Left hindlimb (tissue), 1 donor: ENCODE measurements at regions not wholly inside any gene's neighbourhood (a gene's known extent, or its start where the extent isn't known, plus 50 kb on each side); places are given as distances from the start of the nearest gene placed in this dataset.
"Not testable (repeated sequence)": the region's sequence is repeated elsewhere in the genome, so short reads cannot be mapped to it uniquely, and the experiment has no call there.

Experiments
- DNase-seq: peaks from one replicate; pipeline ENCODE4 v3.0.0-alpha.2; 2018

DNA sequence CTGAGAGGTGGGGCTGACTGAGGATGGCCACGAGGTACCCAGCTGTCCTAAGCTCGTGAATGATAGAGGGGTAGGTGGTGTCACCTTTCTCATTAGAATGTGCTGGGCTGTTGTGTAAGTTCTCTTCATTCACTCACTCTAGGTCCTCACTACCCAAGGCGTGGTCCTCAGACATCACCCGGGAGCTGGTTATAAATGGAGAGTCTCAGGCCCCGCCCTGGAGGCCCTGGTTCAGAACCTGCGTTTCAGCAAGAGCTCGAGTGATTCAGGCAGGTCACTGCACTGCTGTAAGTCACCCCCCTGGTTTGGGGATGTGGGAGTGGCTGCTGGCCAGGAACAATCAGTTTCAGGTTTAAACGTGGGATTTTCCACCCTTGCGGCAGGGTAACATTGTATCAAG, 139.8 kb downstream of the FOXL1 start:
- no peak for DNase-seq

DNA sequence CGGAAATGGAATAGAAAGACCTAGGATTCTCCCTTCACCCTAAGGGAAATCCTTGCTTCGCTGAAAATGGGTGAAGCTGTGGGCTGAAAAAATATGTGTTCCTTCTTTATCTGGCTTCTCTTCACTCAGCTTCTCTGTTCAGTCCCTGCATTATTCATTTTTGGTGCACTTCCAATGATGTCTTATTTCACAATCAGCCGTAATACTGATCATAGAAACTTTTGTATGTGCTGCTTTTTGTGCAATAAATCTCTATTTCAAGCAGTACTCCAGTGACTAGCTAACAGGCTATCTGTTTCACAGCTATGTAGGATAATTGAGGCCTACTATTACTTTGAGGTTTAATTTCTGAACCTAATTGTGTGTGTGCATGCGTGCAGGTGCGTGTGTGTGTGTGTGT, 144.6 kb downstream of the FOXL1 start:
- DNase-seq, result no peak

DNA sequence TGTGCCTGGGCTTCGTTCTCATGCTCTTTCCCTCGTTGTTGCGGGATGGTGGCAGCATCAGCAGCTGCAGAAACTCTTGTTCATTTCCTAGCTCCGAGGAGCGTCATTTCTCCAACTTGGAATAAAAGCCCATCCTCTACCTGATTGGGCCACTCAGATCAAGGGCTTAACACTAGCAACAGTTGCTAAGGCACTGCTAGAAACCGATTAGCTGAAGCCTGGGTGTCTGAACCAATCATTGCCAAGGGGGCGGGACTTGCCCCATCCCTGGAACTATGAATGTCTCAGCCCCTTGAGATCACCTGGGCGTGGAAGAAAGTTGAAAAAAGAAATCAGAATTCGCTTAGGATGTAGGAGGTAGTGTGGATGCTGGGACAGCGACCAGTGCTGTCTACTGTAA, 145.3 kb downstream of the FOXL1 start:
- DNase-seq, result no peak

DNA sequence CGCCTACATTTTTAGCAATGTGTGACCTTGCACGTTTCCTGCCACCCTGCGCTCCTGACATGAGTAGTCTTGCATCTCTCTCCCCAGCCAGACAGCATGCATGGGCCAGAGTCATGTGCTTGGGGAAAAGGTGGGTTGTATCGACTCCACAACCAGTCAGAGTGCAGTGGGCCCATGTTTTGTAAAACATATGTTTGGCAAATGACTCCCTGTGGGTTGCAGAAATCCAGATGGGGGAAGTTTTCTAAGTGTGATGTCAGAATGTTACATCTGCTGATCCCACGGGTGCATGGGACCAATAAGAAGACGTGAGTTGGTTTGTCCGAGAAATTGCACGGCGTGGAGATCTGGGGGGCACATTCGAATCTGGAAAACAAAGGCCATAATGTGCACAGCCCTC, 147.1 kb downstream of the FOXL1 start:
- no peak for DNase-seq

DNA sequence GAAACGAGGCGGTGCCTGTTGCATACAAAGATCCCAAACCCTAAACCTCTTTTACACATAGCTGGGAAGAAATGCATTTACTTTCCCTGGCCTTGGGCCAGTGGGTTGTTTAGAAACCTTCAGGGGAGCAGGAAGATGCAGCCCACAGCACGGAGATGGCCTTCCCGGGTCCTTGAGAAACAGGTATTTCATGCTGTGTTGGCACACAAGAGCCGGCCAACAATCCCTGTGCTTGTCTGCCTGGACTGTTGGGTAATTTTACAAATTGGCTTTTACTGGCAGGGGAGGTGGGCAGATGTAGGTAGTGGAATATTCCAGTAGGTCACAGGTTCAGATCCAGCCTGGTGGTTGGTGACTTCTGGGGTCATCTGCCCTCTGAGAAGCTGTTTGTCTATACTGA, 148.0 kb downstream of the FOXL1 start:
- no peak for DNase-seq

DNA sequence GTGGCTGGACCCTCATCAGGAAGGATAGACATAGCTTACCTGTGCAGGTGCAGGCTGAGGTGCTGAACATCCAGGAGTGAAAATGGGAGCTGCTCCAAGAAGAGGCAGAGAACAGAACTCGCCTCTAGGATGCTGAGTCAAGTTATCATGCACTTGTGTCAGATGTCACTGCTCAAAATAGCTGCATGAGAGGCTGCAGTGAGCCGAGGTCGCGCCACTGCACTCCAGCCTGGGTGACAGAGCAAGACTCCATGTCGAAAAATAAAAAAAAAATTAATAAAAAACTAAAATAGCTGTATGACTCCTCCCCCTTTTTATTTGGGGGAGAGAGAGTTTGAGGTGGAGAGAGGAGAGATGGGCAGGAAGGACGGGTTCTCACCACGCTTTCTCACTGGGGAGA, 148.8 kb downstream of the FOXL1 start:
- DNase-seq, result no peak

DNA sequence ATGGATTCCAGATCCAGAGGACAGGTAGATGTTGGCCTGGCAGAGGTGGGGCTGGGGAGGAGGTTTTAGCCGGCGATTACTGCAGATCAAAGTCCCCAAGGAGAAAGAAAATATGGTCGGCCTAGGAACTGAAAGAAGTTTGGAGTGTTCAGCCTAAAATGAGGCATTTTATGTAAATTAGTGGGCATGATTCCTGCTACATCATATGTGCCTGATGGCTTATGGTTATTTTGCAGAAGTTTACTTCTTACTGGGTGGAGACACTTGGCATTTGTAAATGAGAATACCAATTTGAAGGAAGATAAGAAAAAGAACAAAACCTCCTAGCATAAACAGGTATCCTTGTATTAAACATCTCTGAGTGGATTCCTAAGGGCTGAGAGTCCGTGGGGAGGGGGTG, 149.3 kb downstream of the FOXL1 start:
- DNase-seq, result no peak

DNA sequence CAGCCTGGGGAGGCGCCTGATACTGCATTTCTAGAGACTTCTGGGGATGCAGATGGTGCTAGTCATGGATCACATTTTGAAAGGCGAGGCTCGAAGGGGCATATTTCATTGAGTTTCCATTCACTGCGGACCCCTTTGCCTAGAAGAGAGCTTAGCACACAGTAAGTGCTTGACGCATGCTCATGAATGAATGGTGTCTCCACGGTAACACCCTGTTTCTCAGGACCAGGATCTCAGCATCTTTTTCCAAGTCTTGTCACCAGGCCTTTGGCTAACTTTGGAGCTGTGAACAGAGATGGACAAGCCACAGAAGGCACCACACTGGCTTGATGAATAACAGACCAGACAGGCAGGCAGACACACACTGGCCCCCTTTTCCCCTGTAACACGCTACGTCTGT, 151.3 kb downstream of the FOXL1 start:
- DNase-seq, result no peak

DNA sequence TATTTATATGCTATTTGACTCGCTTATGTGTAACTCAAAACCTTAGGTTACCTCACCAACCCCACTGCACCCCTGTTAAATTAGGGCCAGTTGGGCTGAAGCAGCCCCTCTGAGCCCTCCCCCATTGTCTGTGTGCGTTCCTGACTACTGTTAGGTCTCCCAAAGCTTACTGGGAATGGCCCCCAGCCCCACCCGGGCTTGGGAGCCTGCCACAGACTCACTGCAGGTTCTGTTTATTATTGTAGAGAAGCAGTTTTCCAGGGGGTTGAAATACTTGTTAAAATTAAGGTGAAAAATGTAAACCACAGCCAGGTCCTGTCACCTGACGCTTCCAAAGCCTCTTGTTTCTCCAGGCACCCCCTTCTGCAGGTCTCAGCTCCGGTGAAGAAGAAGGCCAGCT, 151.7 kb downstream of the FOXL1 start:
- DNase-seq, result no peak

DNA sequence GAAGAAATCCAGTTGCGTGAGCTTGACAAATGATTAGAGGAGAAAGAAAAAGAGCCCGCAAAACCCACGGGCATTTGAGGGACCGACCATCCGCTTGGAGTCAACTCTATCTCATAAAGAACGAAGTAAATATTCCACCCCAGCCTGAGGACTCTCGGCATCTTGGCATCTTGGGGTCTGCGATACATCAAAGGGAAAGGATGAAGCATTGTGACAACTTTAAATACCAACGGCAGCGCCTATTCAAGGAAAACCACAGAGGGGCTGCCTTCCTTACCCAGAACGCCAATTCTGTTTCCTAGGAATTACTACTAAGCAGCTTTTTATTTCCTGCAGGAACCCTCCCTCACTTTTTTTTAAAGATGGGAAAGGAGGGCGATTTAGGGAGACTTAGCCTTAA, 152.2 kb downstream of the FOXL1 start:
- no peak for DNase-seq

DNA sequence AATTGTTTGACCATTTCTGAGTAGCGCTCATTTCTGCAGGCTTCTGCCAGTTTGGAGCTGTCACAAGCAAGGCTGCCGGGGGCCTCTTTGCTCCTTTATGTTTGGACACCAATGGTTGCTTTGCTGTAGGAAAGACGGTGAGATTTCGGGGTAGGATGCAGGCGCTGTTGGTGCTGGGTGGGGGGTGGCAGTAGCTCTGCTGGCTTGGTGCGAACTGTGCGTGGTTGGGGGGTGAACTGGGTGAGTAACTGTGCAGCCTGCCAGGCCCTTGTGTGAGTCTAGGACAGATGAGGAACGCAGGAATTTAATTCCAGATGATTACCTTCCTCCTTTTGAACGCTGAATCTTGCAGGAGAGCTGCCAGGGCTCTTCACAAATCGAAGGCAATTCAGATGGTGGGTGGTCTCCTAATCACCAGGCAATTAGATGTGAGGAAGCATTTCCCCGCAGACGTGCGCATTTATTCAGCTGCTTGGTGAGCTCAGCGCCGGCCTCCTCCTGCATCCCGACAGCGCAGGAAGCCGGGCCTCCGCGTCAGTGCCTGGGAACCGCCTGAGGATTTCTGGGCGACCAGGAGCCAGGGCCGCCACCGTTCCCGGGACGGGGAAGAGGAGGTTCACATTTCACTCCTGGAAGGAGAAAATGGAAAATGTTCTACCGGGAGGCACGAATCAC, 154.4 kb downstream of the FOXL1 start:
- DNase-seq, result no peak

DNA sequence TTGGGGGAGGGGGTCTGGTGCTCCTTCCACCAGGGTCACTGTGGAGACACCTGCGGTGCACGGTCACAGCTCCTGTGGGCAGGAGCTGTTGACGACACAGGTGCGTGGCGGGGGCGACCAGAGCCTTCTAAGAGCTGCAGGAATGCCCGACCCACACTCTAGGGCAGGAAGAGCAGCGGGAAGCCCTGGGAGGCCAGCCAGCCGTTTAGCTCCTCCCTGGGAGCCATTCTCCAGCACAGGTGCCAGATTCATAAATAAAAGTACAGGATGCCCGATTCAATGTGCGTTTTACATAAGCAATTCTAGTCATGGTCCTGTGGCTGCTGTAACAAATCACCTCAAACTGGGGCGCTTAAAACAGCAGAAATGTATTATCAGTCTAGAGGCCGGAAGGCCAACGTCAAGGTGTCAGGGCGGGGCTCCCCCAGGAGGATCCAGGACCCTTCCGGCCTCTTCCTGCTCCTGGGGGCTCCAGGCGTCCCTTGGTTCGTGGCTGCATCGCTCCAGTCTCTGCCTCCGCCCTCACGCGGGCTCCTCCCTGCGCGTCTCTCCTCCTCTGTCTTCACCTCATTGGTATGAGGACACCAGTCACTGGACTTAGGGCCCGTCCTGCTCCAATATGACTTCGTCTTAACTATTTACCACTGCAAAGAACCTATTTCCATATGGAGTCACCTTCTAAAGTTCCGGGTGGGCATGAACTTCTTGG, 155.4 kb downstream of the FOXL1 start:
- DNase-seq, result no peak

DNA sequence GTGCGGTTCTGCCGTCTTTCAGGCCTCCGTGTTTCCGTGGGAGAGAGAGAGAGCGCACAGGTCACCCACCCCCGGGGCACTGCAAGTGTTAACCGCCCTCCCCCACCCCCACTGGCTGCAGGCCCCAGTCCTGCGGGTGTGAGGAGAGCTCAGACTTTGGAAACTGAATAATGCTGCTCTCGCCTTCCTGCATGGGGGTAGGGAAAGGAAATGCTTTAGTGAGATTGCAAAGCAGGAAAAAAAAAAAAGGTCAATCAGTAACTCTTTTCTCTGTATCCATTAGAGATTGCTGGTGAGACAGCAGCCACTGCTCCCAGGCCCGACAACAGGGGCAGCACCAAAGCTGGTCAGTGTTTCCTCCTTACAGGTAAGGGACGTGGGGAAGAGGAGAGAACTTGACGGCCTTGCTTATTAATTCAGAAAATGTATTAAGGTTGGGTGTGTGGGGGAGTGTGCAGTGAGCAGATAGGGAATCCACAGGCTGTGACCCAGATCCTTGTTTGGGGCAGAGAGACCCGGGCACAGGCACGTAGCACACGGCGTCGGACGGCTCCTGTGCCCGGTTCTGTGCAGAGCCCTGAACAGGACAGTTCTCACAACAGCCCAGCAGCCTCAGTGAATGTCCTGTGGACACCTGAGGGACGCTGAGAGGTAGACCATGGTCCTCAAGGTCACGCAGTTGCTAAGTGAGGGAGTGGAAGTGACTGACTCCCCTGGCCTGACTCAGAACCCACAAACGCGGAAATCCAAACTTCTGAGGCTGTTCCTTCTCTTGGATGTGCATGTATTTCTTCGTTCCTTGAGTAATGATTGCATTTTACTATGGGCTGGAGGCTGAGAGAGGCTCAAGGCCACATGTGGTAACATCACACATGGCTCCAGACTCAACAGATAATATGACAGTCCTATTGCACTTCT, 156.5 kb downstream of the FOXL1 start:
- no peak for DNase-seq

DNA sequence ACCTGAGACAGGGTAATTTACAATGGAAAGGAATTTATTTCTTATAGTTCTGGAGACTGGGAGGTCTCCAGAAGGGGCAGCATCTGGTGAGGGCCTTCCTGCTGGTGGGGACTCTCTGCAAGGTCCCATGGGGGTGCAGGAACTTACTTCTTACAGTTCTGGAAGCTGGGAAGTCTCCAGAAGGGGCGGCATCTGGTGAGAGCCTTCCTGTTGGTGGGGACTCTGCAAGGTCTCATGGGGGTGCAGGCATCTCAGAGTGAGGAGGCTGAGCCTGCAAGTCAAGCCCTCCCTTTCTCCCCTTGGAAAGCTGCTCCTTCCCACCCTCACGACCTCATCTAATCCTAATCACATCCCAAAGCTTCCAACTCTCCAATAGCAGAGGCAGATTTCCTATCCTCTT, 157.4 kb downstream of the FOXL1 start:
- no peak for DNase-seq

DNA sequence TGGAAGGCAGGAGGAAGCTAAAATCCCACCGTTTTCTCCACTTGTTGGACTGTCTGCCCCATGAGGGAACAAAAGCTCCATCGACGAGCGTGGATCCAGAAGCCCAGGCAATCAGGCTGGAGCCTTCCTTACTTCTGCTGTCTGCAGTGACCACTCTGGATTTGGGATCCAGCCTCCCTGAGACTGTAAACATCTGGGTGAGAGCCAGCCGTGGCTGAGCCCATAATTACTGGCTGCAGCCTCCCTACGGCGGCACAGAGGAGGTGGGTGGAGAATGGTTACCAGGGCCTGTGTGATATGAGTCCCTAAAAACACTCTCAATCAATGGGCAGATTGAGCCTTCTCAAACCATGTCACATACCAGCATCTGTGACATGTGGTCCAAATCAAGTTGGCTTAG, 158.2 kb downstream of the FOXL1 start:
- no peak for DNase-seq

DNA sequence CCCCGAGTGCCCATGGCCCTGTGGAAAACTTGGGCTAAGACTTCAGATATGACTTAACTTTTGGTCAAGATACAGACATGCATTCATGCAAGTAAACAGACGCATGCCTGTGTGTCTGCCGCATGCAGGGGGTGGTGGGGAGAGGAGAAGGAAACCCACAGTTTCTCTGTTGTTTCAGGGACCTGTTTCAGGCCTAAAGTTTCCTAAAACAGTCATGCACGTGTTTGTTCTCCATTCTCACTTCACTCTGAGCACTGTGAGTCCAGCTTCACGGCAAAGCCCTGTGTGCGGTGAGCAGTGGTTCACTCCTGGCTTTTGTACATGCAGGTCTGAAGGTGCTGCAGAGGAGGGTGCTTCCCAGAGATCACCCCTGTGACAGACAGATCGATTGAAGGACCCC, 158.7 kb downstream of the FOXL1 start:
- DNase-seq, result no peak

DNA sequence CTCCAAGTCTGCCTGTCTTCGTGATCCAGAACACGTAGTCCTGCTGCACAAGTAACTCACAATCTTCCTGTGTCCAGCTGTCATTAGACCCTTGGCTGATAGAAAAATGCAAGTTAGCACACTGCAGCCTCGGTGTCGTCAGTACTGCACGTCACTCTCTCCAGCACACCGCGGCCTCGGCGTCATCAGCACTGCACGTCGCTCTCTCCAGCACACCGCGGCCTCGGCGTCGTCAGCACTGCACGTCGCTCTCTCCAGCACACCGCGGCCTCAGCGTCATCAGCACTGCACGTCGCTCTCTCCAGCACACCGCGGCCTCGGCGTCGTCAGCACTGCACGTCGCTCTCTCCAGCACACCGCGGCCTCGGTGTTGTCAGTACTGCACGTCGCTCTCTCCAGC, 160.0 kb downstream of the FOXL1 start:
- DNase-seq, result not testable (repeated sequence)

DNA sequence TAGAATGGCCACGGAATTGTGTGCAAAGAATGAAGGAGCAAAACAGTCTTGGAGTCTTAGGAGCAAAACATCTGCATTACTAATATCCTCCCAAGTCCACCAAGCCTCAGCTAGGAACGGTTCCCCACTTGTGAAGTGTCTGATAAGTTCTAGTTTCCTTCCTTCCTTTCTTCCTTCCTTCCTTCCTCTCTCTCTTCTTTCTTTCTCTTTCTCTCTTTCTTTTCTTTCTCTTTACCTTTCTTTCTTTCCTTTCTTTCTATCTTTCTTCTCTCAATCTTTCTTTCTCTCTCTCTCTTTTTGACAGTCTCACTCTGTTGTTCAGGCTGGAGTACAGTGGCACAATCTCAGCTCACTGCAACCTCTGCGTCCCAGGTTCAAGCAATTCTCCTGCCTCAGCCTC, 160.8 kb downstream of the FOXL1 start:
- DNase-seq, result no peak

DNA sequence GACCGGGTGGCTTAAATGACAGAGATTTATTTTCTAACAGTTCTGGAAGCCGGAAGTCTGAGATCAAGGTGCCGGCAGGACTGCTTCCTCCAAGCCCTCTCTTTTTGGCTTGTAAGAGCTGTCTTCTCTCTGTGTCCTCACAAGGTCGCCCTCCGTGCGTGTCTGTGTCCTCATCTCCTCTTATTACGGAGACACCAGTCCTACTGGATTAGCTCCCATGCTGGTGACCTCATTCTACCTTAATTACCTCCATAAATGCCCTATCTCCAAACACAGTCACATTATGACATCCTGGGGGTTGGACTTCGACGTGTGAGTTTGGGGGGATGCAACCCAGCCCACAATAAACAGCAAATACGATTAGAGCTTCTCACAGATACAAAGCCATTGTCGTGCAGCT, 161.5 kb downstream of the FOXL1 start:
- no peak for DNase-seq

DNA sequence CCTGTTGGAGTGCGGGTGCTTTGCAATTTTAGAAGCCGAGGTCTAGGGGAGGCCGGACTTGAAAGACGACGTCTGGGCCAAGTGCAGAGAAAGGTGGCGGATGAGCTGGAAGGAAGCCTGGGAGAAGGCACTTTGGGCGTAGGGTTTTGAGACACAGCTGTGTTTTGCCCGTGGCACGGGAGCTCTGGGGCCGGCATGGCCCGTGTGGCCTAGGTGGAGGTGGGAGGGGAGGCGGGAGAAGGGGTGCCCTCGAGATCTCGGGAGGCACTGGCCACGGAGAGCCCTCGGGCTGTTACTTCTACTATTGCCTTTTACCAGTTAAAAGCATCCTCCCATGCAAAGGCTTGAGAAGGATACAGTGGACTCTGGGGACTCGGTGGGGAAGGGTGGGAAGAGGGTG, 161.9 kb downstream of the FOXL1 start:
- DNase-seq, result no peak

DNA sequence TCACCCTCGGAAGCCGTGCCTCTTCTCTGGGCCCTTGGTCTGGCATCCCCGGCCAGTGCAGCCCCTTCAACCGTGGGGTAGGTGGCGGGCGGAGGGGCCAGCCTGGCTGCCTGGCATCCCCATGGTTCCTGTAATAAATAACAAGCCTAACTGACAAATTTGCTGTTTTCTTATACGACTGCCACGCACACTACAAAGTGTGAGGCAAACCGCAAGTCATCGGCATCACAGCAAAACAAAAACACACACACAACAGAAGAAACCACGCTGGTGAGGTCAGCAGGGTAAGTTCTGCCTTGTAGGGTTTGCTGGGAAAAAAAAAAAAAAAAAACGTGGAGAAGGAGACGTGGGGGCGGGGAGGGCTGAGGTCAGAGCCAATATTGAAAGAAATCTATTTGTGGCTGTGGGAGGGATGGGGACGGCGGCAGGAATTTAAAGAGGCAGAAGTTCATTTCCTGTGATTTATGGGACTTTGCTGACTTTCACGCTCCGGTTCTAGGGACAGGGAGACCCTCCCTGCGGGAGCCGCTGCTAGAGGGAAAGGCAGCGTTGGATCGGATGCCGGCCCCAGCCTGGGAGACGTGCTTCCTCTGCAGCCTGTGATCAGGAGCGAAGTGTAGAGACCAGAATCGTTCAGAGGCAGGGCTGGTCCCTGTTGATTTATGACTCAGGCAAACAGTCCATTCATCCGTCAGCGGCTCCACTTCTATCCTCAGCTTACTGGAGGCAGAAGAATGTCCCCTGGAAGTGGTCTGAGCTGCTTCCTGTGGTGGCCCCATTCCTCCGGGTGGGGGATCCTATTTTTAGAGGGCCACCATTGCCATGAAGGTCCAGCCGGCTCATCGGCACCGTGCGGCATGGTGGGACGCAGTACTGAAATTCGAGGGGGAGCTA, 162.8 kb downstream of the FOXL1 start:
- peak; percentile 78 for DNase-seq

DNA sequence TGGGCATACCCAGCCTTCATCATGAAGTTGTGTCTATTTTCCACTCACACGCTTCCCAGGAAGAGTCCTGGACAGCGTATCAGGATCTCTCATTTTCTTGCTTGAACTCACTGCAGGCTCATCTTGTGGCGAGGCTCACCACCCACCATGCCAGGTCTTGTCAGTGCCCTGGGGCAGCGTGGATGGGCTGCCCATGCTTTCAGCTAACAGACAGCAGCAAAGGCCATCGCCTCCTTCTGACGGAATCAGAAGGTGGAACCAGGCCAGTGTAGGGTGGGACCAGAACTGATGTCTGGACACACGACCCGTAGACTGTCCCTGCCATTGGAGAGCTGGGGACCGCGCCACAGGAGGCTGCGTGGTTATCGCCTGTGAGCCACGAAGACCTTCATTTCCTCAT, 169.4 kb downstream of the FOXL1 start:
- no peak for DNase-seq

DNA sequence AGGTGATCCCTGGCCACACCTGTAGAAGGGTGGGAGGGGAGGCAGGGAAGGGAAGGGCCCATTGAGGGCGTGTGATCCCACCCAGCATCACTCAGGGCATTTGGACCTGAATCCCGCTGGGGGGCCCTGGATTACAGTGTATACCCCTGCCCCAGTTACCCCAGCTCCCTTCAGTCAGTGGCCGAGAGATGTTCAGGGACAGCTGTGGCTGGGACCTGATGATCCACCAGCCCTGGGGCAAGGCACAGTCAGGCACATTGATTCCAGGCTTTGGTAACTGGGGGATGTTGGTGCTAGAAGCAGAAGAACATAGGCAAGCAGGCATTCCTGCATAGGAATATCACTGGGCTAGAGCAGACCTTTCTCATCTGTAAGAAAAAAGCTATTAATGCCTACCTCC, 170.3 kb downstream of the FOXL1 start:
- no peak for DNase-seq
